Lower leg skin (tissue), 3 donors: ENCODE measurements at regions not wholly inside any gene's neighbourhood (a gene's known extent, or its start where the extent isn't known, plus 50 kb on each side); places are given as distances from the start of the nearest gene placed in this dataset.

Source experiments
- POLR2A ChIP-seq, 2 donors: fragments of 450-650 bp; IDR thresholded peaks; one replicate each; pipeline ENCODE4 v1.6.1; 2016 to 2017; ENCODE audit warnings: antibody characterized with exemption in 2 of 2, mild to moderate bottlenecking in 1 of 2, moderate library complexity in 1 of 2
- TF ChIP-seq, protein P1 (sequence below), 3 donors: fragments of 450-650 bp; IDR thresholded peaks; one replicate each; pipeline ENCODE4 v1.5.1; 2016; ENCODE audit warnings: antibody characterized with exemption in 3 of 3, mild to moderate bottlenecking in 3 of 3, moderate library complexity in 2 of 3

- TF ChIP-seq, protein P1, sequence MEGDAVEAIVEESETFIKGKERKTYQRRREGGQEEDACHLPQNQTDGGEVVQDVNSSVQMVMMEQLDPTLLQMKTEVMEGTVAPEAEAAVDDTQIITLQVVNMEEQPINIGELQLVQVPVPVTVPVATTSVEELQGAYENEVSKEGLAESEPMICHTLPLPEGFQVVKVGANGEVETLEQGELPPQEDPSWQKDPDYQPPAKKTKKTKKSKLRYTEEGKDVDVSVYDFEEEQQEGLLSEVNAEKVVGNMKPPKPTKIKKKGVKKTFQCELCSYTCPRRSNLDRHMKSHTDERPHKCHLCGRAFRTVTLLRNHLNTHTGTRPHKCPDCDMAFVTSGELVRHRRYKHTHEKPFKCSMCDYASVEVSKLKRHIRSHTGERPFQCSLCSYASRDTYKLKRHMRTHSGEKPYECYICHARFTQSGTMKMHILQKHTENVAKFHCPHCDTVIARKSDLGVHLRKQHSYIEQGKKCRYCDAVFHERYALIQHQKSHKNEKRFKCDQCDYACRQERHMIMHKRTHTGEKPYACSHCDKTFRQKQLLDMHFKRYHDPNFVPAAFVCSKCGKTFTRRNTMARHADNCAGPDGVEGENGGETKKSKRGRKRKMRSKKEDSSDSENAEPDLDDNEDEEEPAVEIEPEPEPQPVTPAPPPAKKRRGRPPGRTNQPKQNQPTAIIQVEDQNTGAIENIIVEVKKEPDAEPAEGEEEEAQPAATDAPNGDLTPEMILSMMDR (IDR thresholded peaks at IDR 0.05), result no peak
- no peak for TF ChIP-seq POLR2A (IDR thresholded peaks at IDR 0.05)
Measured at GRCh38 chr9:71506821-71507220, 261.5 kb downstream of the CEMIP2 start.
